ENCODE measurements at regions not wholly inside any gene's neighbourhood (a gene's known extent, or its start where the extent isn't known, plus 50 kb on each side); places are given as distances from the start of the nearest gene placed in this dataset.

GRCh38 chr5:124995421-124995820, 249.0 kb upstream of the ZNF608 start:
- TF ChIP-seq CTCF (IDR thresholded peaks at IDR 0.05; ENCODE audit: control extremely low read depth, extremely low read depth, low read depth, missing control alignments): no peak
- ChIA-PET POLR2A (no interaction called here), CTCF (interaction anchor here (1.2 to 1.5 kb wide), 2 partner anchors 10 to 43 kb away, joined by 4 read pairs; no protein-coding TSS in a partner anchor)
- no peak for DNase-seq (ENCODE audit: extremely low spot score)

GRCh38 chr5:124996023-124996763, 249.8 kb upstream of the ZNF608 start:
- DNase-seq (ENCODE audit: extremely low spot score): no peak
- ChIA-PET POLR2A (no interaction called here), CTCF (interaction anchor here (1.5 kb wide), 1 partner anchor 9 kb away, joined by 4 read pairs; no protein-coding TSS in a partner anchor)
- TF ChIP-seq CTCF (IDR thresholded peaks at IDR 0.05; ENCODE audit: control extremely low read depth, extremely low read depth, low read depth, missing control alignments): no peak

GRCh38 chr5:124996764-124997077, 250.3 kb upstream of the ZNF608 start:
- DNase-seq (ENCODE audit: extremely low spot score): no peak
- TF ChIP-seq CTCF (IDR thresholded peaks at IDR 0.05; ENCODE audit: control extremely low read depth, extremely low read depth, low read depth, missing control alignments): no peak
- POLR2A ChIA-PET: no interaction called here
- CTCF ChIA-PET: no interaction called here

- no peak for TF ChIP-seq CTCF (IDR thresholded peaks at IDR 0.05; ENCODE audit: control extremely low read depth, extremely low read depth, low read depth, missing control alignments)
- no peak for DNase-seq (ENCODE audit: extremely low spot score)
- ChIA-PET CTCF (no interaction called here), POLR2A (no interaction called here)
Measured at GRCh38 chr5:124997186-124997893, 250.9 kb upstream of the ZNF608 start.

GRCh38 chr5:124998520-124998919, 252.1 kb upstream of the ZNF608 start:
- no peak for TF ChIP-seq CTCF (IDR thresholded peaks at IDR 0.05; ENCODE audit: control extremely low read depth, extremely low read depth, low read depth, missing control alignments)
- ChIA-PET CTCF (interaction anchor here (0.7 to 1.5 kb wide), 3 partner anchors 9 to 50 kb away, joined by 3 read pairs; no protein-coding TSS in a partner anchor), POLR2A (no interaction called here)
- no peak for DNase-seq (ENCODE audit: extremely low spot score)

- no peak for TF ChIP-seq CTCF (IDR thresholded peaks at IDR 0.05; ENCODE audit: control extremely low read depth, extremely low read depth, low read depth, missing control alignments)
- CTCF ChIA-PET: no interaction called here
- DNase-seq (ENCODE audit: extremely low spot score): no peak
- POLR2A ChIA-PET: no interaction called here
Measured at GRCh38 chr5:125002727-125003598, 256.5 kb upstream of the ZNF608 start.

Measured in GM10248 (cell line).